ENCODE measurements at regions not wholly inside any gene's neighbourhood (a gene's known extent, or its start where the extent isn't known, plus 50 kb on each side); places are given as distances from the start of the nearest gene placed in this dataset.

DNA sequence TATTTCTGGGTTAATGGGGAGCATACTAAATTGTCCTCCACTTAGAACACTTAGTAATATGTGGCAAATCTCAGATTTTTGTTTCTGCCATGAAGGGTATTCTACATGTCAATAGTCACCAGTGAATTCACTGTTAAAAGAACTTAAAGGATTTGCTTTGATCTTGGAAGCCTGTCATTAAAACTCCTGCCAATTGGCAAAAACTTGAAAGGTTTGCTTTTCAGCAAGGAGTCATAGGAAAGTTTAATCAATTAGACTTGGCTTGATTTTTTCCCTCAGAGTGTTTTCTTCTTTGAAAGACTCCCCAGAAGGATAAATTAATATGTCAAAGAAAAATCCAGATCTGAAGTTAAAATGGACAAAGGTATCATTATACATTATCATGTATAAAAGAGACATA is 671.9 kb upstream of the PKDCC start:
- DNase-seq (ENCODE audit: low read depth) = no peak
- H3K4me3 ChIP-seq (ENCODE audit: low read length) = no peak overlapping the region

GRCh38 chr2:41377837-41378236 is 670.0 kb upstream of the PKDCC start:
- H3K4me3 ChIP-seq (ENCODE audit: low read length) = no peak overlapping the region
- no peak for TF ChIP-seq CTCF (IDR thresholded peaks at IDR 0.05; ENCODE audit: insufficient read depth, low read depth, low read length, missing control alignments)
- DNase-seq (ENCODE audit: low read depth) = no peak

More for the DNA sequence above, 671.9 kb upstream of the PKDCC start:
- TF ChIP-seq CTCF (IDR thresholded peaks at IDR 0.05; ENCODE audit: insufficient read depth, low read depth, low read length, missing control alignments) = no peak

DNA sequence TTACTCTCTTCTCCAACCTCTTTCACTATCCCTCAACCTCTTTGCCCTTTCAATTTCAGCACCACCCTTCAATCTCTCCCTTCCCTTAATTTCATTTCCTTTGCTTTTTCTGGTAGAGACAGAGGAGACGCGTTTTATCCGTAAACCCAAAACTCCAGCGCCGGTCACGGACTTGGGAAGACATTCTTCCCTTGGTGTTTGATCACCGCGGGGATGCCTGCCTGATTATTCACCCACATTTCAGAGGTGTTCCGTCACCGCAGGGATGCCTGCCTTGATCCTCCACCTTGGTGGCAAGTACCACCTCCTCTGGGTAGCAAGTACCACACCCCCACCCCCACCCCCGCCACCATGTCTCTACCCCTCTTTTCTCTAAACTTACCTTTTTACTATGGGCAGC is 669.4 kb upstream of the PKDCC start:
- TF ChIP-seq CTCF (IDR thresholded peaks at IDR 0.05; ENCODE audit: insufficient read depth, low read depth, low read length, missing control alignments) = no peak
- no peak for DNase-seq (ENCODE audit: low read depth)
- no peak overlapping the region for H3K4me3 ChIP-seq (ENCODE audit: low read length)

- H3K4me3 ChIP-seq (ENCODE audit: low read length) = no peak overlapping the region
- DNase-seq (ENCODE audit: low read depth) = no peak
- TF ChIP-seq CTCF (IDR thresholded peaks at IDR 0.05; ENCODE audit: insufficient read depth, low read depth, low read length, missing control alignments) = no peak
These were observed 668.2 kb upstream of the PKDCC start for GRCh38 chr2:41379496-41380221.

DNA sequence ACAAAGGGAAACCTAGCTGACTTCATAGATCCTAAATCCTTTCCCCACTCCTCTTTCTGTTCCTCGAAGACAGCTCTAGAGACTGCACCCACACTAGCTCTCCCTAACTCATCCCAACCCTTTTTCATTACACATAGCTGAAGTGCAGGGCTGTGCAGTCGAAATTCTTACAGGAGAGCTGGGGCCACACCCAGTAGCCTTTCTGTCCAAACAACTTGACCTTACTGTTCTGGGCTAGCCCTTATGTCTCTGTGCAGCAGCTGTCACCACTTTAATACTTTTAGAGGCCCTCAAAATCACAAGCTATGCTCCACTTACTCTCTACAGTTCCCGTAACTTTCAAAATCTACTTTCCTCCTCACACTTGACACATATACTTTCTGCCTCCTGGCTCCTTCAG is 666.1 kb upstream of the PKDCC start:
- TF ChIP-seq CTCF (IDR thresholded peaks at IDR 0.05; ENCODE audit: insufficient read depth, low read depth, low read length, missing control alignments) = no peak
- no peak overlapping the region for H3K4me3 ChIP-seq (ENCODE audit: low read length)
- DNase-seq (ENCODE audit: low read depth) = no peak

- H3K4me3 ChIP-seq (ENCODE audit: low read length) = no peak overlapping the region
- no peak for DNase-seq (ENCODE audit: low read depth)
- no peak for TF ChIP-seq CTCF (IDR thresholded peaks at IDR 0.05; ENCODE audit: insufficient read depth, low read depth, low read length, missing control alignments)
These were observed 660.3 kb upstream of the PKDCC start for GRCh38 chr2:41387519-41387918.

GRCh38 chr2:41393621-41394020 is 654.2 kb upstream of the PKDCC start:
- H3K4me3 ChIP-seq (ENCODE audit: low read length) = no peak overlapping the region
- no peak for TF ChIP-seq CTCF (IDR thresholded peaks at IDR 0.05; ENCODE audit: insufficient read depth, low read depth, low read length, missing control alignments)
- no peak for DNase-seq (ENCODE audit: low read depth)
